Suppressor macrophage treated with lipopolysaccharide for 1 hour (primary cell): ENCODE measurements at regions not wholly inside any gene's neighbourhood (a gene's known extent, or its start where the extent isn't known, plus 50 kb on each side); places are given as distances from the start of the nearest gene placed in this dataset.
"Not testable (repeated sequence)": the region's sequence is repeated elsewhere in the genome, so short reads cannot be mapped to it uniquely, and the experiment has no call there.

Experiments
- DNase-seq, 3 donors: peaks; one replicate each; pipeline ENCODE4 v3.0.0-alpha.2; 2020 to 2022

DNA sequence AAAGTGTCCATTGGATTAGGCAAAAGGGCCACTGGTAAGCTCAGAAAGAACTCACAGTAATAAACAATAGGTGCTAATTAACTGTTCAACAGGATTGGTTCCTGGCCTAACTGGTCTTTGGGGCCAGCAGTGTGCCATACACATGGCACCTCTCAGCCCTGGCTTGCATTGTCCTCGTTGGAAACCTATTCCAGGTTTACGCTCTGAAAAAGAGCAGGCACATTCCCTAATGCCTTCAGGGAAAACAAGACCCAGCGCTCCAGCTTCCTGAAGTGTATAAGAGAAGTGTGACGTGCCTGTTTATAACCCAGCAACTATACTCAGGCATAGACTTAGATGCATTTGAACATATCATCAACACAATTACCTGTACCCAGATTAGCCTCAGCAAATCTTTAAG lies 51.9 kb upstream of the RBM47 start:
- no peak for DNase-seq

DNA sequence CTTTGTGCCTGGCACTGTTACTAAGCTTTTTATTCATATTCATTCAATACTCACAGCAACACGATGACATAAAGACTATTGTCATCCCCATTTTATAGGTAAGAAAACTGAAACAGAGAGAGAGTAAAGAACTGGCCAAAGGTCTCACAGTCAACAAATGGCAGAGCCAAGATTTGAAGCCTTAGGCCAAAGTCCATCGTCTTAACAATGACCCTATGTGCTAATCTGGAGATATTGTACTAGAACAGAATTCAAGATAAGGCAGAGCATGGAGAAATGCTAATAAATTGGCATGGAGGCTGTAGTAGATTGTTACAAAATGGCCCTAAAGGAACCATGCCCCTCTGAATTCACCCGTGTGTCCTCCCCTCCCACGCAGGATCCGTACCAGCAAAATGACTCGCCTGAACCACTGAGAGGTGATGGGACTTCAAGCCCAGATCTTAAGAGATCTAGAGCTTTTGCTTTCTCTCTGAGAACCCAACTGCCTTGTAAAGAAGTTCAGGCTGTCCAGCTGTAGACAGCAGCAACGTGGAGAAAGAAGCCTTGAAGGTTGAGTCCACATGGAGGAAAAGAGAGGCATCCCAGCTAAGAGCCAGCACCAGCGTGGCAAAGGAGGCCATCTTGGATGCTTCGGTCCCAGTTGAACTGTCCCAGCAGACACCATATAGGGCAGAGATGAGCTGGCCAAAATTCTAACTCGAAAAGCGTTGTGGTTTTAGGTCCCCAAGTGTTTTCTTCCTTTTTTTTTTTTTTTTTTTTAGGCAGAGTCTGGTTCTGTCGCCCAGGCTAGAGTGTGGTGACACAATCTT lies 52.8 kb upstream of the RBM47 start:
- DNase-seq: peak; percentile 70 to 75 (median 72)

GRCh38 chr4:40683536-40684145 lies 54.0 kb upstream of the RBM47 start:
- DNase-seq: peak; percentile 76 to 86 (median 83)

GRCh38 chr4:40684404-40684803 lies 54.7 kb upstream of the RBM47 start:
- peak in 2 of 3 donors; percentile 35 to 36 for DNase-seq

GRCh38 chr4:40685300-40685699 lies 55.6 kb upstream of the RBM47 start:
- DNase-seq: no peak

GRCh38 chr4:40686081-40686913 lies 56.6 kb upstream of the RBM47 start:
- no peak for DNase-seq

- no peak for DNase-seq
Measured at GRCh38 chr4:40687676-40688389, 58.2 kb upstream of the RBM47 start.

- DNase-seq: no peak
Measured at GRCh38 chr4:40688446-40689095, 58.9 kb upstream of the RBM47 start.

- DNase-seq: no peak
Measured at GRCh38 chr4:40693946-40694345, 55.8 kb upstream of the NSUN7 start.

DNA sequence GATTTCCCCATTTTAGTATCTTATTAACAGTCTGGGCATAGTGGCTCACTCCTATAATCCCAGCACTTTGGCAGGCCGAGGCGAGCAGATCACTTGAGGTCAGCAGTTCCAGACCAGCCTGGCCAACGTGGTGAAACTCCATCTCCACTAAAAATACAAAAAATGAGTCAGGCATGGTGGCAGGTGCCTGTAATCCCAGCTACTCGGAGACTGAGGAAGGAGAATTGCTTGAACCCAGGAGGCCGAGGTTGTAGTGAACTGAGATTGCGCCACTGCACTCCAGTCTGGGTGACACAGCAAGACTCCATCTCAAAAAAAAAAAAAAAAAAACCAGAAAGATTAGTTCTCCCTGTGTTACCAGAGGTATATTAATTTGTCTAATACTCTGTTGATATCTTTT lies 52.3 kb upstream of the NSUN7 start:
- not testable (repeated sequence) for DNase-seq

DNA sequence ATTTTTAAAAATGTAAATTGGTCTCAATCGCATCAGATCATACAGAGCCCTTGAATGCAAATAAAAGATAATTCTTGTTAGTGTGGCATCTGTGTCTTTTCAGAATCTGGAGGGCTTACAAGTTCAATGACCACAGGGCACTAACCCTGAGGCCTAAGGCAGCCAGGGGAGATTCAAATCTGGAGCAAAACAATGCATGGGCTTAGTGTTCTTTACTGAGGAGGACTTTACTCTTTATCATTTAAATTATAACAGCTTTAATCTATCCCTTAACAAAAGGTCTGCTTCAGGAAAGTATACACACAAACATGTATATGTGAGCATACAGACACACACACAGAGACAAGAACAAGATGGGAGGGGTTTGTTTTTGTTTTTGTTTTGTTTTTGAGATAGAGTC lies 51.0 kb upstream of the NSUN7 start:
- no peak for DNase-seq

DNA sequence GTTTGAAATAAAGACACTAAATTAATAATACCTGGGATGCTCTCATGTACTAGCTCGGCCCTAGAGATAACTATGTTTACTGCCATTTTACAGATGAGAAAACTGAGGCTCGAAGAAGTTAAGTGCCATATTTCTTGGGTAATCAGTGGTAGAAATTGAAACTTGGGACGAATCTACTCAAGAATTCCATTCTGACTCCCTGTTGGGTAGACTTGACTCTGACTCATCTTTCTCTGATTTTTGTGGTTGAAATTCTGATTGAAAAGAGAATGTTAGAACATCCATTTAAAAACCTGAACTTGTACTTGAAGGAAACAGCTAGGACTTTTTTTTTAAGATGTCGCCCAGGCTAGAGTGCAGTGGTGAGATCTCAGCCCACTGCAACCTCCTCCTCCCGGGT lies 50.1 kb upstream of the NSUN7 start:
- DNase-seq: peak in 2 of 3 donors; percentile 44 to 59
